ENCODE measurements at regions not wholly inside any gene's neighbourhood (a gene's known extent, or its start where the extent isn't known, plus 50 kb on each side); places are given as distances from the start of the nearest gene placed in this dataset.
"Not testable (repeated sequence)": the region's sequence is repeated elsewhere in the genome, so short reads cannot be mapped to it uniquely, and the experiment has no call there.

GRCh38 chr4:34309383-34309906, 1934.9 kb downstream of the ARAP2 start:
- no peak for TF ChIP-seq CTCF (conservative IDR thresholded peaks at IDR 0.05; ENCODE audit: low read depth, low read length)
- H3K4me3 ChIP-seq (ENCODE audit: low read depth, low read length) = no peak overlapping the region
- DNase-seq (ENCODE audit: low read depth) = no peak

GRCh38 chr4:34318773-34319172, 1925.5 kb downstream of the ARAP2 start:
- no peak for DNase-seq (ENCODE audit: low read depth)
- no peak for TF ChIP-seq CTCF (conservative IDR thresholded peaks at IDR 0.05; ENCODE audit: low read depth, low read length)
- no peak overlapping the region for H3K4me3 ChIP-seq (ENCODE audit: low read depth, low read length)

- no peak for DNase-seq (ENCODE audit: low read depth)
- no peak overlapping the region for H3K4me3 ChIP-seq (ENCODE audit: low read depth, low read length)
- TF ChIP-seq CTCF (conservative IDR thresholded peaks at IDR 0.05; ENCODE audit: low read depth, low read length) = peak; percentile 24
Measured at GRCh38 chr4:34323549-34324320, 1920.6 kb downstream of the ARAP2 start.

GRCh38 chr4:34328939-34329338, 1915.4 kb downstream of the ARAP2 start:
- no peak overlapping the region for H3K4me3 ChIP-seq (ENCODE audit: low read depth, low read length)
- no peak for DNase-seq (ENCODE audit: low read depth)
- TF ChIP-seq CTCF (conservative IDR thresholded peaks at IDR 0.05; ENCODE audit: low read depth, low read length) = no peak

- DNase-seq (ENCODE audit: low read depth); H3K4me3 ChIP-seq (ENCODE audit: low read depth, low read length): not testable (repeated sequence)
Measured at GRCh38 chr4:34335156-34335555, 1909.2 kb downstream of the ARAP2 start.

- H3K4me3 ChIP-seq (ENCODE audit: low read depth, low read length); DNase-seq (ENCODE audit: low read depth): not testable (repeated sequence)
Measured at GRCh38 chr4:34335556-34335955, 1908.8 kb downstream of the ARAP2 start.

GRCh38 chr4:34362654-34363053, 1881.7 kb downstream of the ARAP2 start:
- H3K4me3 ChIP-seq (ENCODE audit: low read depth, low read length) = no peak overlapping the region
- TF ChIP-seq CTCF (conservative IDR thresholded peaks at IDR 0.05; ENCODE audit: low read depth, low read length) = no peak
- DNase-seq (ENCODE audit: low read depth) = no peak

GRCh38 chr4:34363842-34364241, 1880.5 kb downstream of the ARAP2 start:
- DNase-seq (ENCODE audit: low read depth) = no peak
- TF ChIP-seq CTCF (conservative IDR thresholded peaks at IDR 0.05; ENCODE audit: low read depth, low read length) = no peak
- no peak overlapping the region for H3K4me3 ChIP-seq (ENCODE audit: low read depth, low read length)
